SJSA1 (cell line): ENCODE measurements at regions not wholly inside any gene's neighbourhood (a gene's known extent, or its start where the extent isn't known, plus 50 kb on each side); places are given as distances from the start of the nearest gene placed in this dataset.
A peak's percentile ranks its signal among the peaks of the same experiment; 100 is the strongest.

Experiments
- DNase-seq, 2 experiments: peaks; one replicate each; pipeline ENCODE4 v3.0.0-alpha.2; 2015 to 2020; ENCODE audit warnings: low spot score in 2 of 2, low read depth in 1 of 2
- H3K27ac ChIP-seq: fragments of 250-450 bp; sonication (Bioruptor Pico); 2 replicates; pipeline ENCODE4 v1.5.1; 2020; ENCODE audit warnings: mild to moderate bottlenecking, moderate library complexity
- H3K27me3 ChIP-seq: fragments of 250-450 bp; sonication (Bioruptor Pico); replicated peaks from 2 replicates; pipeline ENCODE4 v1.5.1; 2020; ENCODE audit warnings: mild to moderate bottlenecking, moderate library complexity
- H3K36me3 ChIP-seq: fragments of 250-450 bp; sonication (Bioruptor Pico); 2 replicates; pipeline ENCODE4 v1.5.1; 2020; ENCODE audit warnings: mild to moderate bottlenecking
- H3K4me1 ChIP-seq: fragments of 250-450 bp; sonication (Bioruptor Pico); replicated peaks from 2 replicates; pipeline ENCODE4 v1.6.1; 2021; ENCODE audit warnings: mild to moderate bottlenecking
- H3K4me3 ChIP-seq: fragments of 250-450 bp; sonication (Bioruptor Pico); 2 replicates; pipeline ENCODE4 v1.5.1; 2020; ENCODE audit warnings: mild to moderate bottlenecking
- H3K9me3 ChIP-seq: fragments of 250-450 bp; sonication (Bioruptor Pico); replicated peaks from 2 replicates; pipeline ENCODE4 v1.5.1; 2020; ENCODE audit warnings: mild to moderate bottlenecking

- Histone ChIP-seq H3K4me3 (no peak overlapping the region), H3K27me3 (no peaks in the 10 kb centered on the region), H3K27ac (no peak overlapping the region), H3K9me3 (no peaks in the 10 kb centered on the region), H3K4me1 (no peaks in the 10 kb centered on the region), H3K36me3 (no peaks in the 10 kb centered on the region)
- peak in 1 of 2 experiments; percentile 25 for DNase-seq
These were observed 91.7 kb upstream of the CHST15 start for GRCh38 chr10:124185084-124185483.

- Histone ChIP-seq H3K27ac (no peak overlapping the region), H3K4me1 (no peaks in the 10 kb centered on the region), H3K27me3 (no peaks in the 10 kb centered on the region), H3K9me3 (no peaks in the 10 kb centered on the region), H3K4me3 (no peak overlapping the region), H3K36me3 (no peaks in the 10 kb centered on the region)
- peak in 1 of 2 experiments; percentile 25 for DNase-seq
These were observed 90.9 kb upstream of the CHST15 start for GRCh38 chr10:124184208-124184830.

GRCh38 chr10:124183617-124184016, 90.2 kb upstream of the CHST15 start:
- H3K27ac ChIP-seq = no peak overlapping the region
- H3K27me3 ChIP-seq = no peaks in the 10 kb centered on the region
- no peaks in the 10 kb centered on the region for H3K9me3 ChIP-seq
- no peaks in the 10 kb centered on the region for H3K36me3 ChIP-seq
- H3K4me1 ChIP-seq = no peaks in the 10 kb centered on the region
- peak in 1 of 2 experiments; percentile 17 for DNase-seq
- no peak overlapping the region for H3K4me3 ChIP-seq

GRCh38 chr10:124182088-124182541, 88.7 kb upstream of the CHST15 start:
- H3K36me3 ChIP-seq = no peaks in the 10 kb centered on the region
- H3K9me3 ChIP-seq = no peaks in the 10 kb centered on the region
- H3K27ac ChIP-seq = no peak overlapping the region
- no peaks in the 10 kb centered on the region for H3K27me3 ChIP-seq
- H3K4me3 ChIP-seq = no peak overlapping the region
- peak in 1 of 2 experiments; percentile 24 for DNase-seq
- H3K4me1 ChIP-seq = no peaks in the 10 kb centered on the region

- DNase-seq = no peak
- Histone ChIP-seq H3K4me3 (no peak overlapping the region), H3K27ac (no peak overlapping the region), H3K27me3 (no peaks in the 10 kb centered on the region), H3K4me1 (no peaks in the 10 kb centered on the region), H3K36me3 (no peaks in the 10 kb centered on the region), H3K9me3 (no peaks in the 10 kb centered on the region)
These were observed 88.3 kb upstream of the CHST15 start for GRCh38 chr10:124181656-124182055.

GRCh38 chr10:124180947-124181549, 87.7 kb upstream of the CHST15 start:
- Histone ChIP-seq H3K27ac (no peak overlapping the region), H3K27me3 (no peaks in the 10 kb centered on the region), H3K9me3 (no peaks in the 10 kb centered on the region), H3K4me1 (no peaks in the 10 kb centered on the region), H3K4me3 (no peak overlapping the region), H3K36me3 (no peaks in the 10 kb centered on the region)
- peak in 1 of 2 experiments; percentile 37 for DNase-seq

GRCh38 chr10:124180044-124180745, 86.8 kb upstream of the CHST15 start:
- Histone ChIP-seq H3K9me3 (no peaks in the 10 kb centered on the region), H3K27me3 (no peaks in the 10 kb centered on the region), H3K4me1 (no peaks in the 10 kb centered on the region), H3K27ac (no peak overlapping the region), H3K4me3 (no peak overlapping the region), H3K36me3 (no peaks in the 10 kb centered on the region)
- DNase-seq = peak in 1 of 2 experiments; percentile 33

- H3K4me3 ChIP-seq = no peak overlapping the region
- no peaks in the 10 kb centered on the region for H3K9me3 ChIP-seq
These were observed 86.1 kb upstream of the CHST15 start for GRCh38 chr10:124179308-124180043.

GRCh38 chr10:124177180-124177518, 83.8 kb upstream of the CHST15 start:
- Histone ChIP-seq H3K4me3 (no peak overlapping the region), H3K4me1 (no peaks in the 10 kb centered on the region), H3K27me3 (no peaks in the 10 kb centered on the region), H3K27ac (no peak overlapping the region), H3K36me3 (no peaks in the 10 kb centered on the region), H3K9me3 (no peaks in the 10 kb centered on the region)
- DNase-seq = peak in 1 of 2 experiments; percentile 29

More at GRCh38 chr10:124179308-124180043, 86.1 kb upstream of the CHST15 start:
- no peak overlapping the region for H3K27ac ChIP-seq
- no peaks in the 10 kb centered on the region for H3K27me3 ChIP-seq
- H3K4me1 ChIP-seq = no peaks in the 10 kb centered on the region
- no peaks in the 10 kb centered on the region for H3K36me3 ChIP-seq
- DNase-seq = peak in 1 of 2 experiments; percentile 22

- DNase-seq = peak in 1 of 2 experiments; percentile 33
- H3K27ac ChIP-seq = no peak overlapping the region
- no peaks in the 10 kb centered on the region for H3K36me3 ChIP-seq
- no peaks in the 10 kb centered on the region for H3K27me3 ChIP-seq
- no peak overlapping the region for H3K4me3 ChIP-seq
- H3K4me1 ChIP-seq = no peaks in the 10 kb centered on the region
- H3K9me3 ChIP-seq = no peaks in the 10 kb centered on the region
These were observed 83.2 kb upstream of the CHST15 start for GRCh38 chr10:124176349-124177179.

- H3K36me3 ChIP-seq = no peaks in the 10 kb centered on the region
- H3K27me3 ChIP-seq = no peaks in the 10 kb centered on the region
- DNase-seq = no peak
- no peaks in the 10 kb centered on the region for H3K4me1 ChIP-seq
- H3K4me3 ChIP-seq = no peak overlapping the region
- H3K27ac ChIP-seq = no peak overlapping the region
- no peaks in the 10 kb centered on the region for H3K9me3 ChIP-seq
These were observed 82.4 kb upstream of the CHST15 start for GRCh38 chr10:124175701-124176348.

GRCh38 chr10:124174673-124175645, 81.6 kb upstream of the CHST15 start:
- Histone ChIP-seq H3K4me1 (no peaks in the 10 kb centered on the region), H3K36me3 (no peaks in the 10 kb centered on the region), H3K27ac (no peak overlapping the region), H3K9me3 (no peaks in the 10 kb centered on the region), H3K27me3 (no peaks in the 10 kb centered on the region), H3K4me3 (no peak overlapping the region)
- DNase-seq = no peak
